GM12878 (cell line): ENCODE measurements at regions not wholly inside any gene's neighbourhood (a gene's known extent, or its start where the extent isn't known, plus 50 kb on each side); places are given as distances from the start of the nearest gene placed in this dataset.

Source experiments
- ATAC-seq: fragments of 200-7000 bp; cut with Tn5 transposase; 3 replicates; pipeline ENCODE4 v1.9.1; 2020; ENCODE audit warnings: mild to moderate bottlenecking, moderate library complexity
- BruUV-seq: library from RNA; stranded (reverse); fragments of 400-500 nt; replicated peaks from 2 replicates; lab custom pipeline; 2021; lab: Mats Ljungman, UMichigan
- CTCF ChIA-PET: fragments of 300-600 bp; sonication (Branson Sonifier 250); formaldehyde crosslinking; extraction: SDS; loops from one replicate; lab custom pipeline; 2021; ENCODE audit warnings: inconsistent platforms; lab: Yijun Ruan, JAX
- POLR2A ChIA-PET: fragments of 350-600 bp; formaldehyde crosslinking; extraction: SDS; loops from one replicate; lab custom pipeline; 2021; ENCODE audit warnings: inconsistent platforms; lab: Charles Lee
- RAD21 ChIA-PET: fragments of 300-600 bp; sonication (Branson Sonifier 250); formaldehyde crosslinking; loops from one replicate; lab custom pipeline; 2023; ENCODE audit warnings: antibody characterized with exemption; ENCODE audit not compliant: unreplicated experiment; lab: Charles Lee
- SMC1A ChIA-PET: fragments of 300-600 bp; sonication (Branson Sonifier 250); formaldehyde crosslinking; loops from one replicate; lab custom pipeline; 2023; ENCODE audit not compliant: unreplicated experiment, uncharacterized antibody; lab: Charles Lee
- DNase-seq: peaks from one replicate; pipeline ENCODE4 v3.0.0-alpha.2; 2011; ENCODE audit warnings: low read depth, low spot score
- FAIRE-seq: peaks from 3 replicates; lab custom pipeline; 2011; peaks lifted over from hg19 to GRCh38; lab: Jason Lieb, UNC
- H2AFZ ChIP-seq: 2 replicates; pipeline ENCODE4 v1.6.0; 2011; ENCODE audit warnings: low read depth, low read length, control low read depth; ENCODE audit not compliant: control insufficient read depth
- H3K27ac ChIP-seq: 2 replicates; pipeline ENCODE4 v1.5.1; 2011; ENCODE audit warnings: control low read depth; ENCODE audit not compliant: control insufficient read depth, insufficient read depth
- H3K27me3 ChIP-seq, 2 experiments: replicated peaks in 1 of 2; 2 replicates each; pipeline versions ENCODE4 v1.6.0 to v1.6.1; 2011; ENCODE audit warnings: low read length in 1 of 2; ENCODE audit not compliant: control insufficient read depth in 2 of 2, insufficient read depth in 2 of 2
- H3K36me3 ChIP-seq, 2 experiments: 2 replicates each; pipeline ENCODE4 v1.5.1; 2011; ENCODE audit warnings: low read length in 1 of 2; ENCODE audit not compliant: control insufficient read depth in 2 of 2, insufficient read depth in 2 of 2
- H3K4me1 ChIP-seq: 2 replicates; pipeline ENCODE4 v1.6.1; 2011; ENCODE audit warnings: mild to moderate bottlenecking, low read length, moderate library complexity, mixed read lengths; ENCODE audit not compliant: control insufficient read depth, insufficient read depth
- H3K4me2 ChIP-seq: 2 replicates; pipeline ENCODE4 v1.6.0; 2011; ENCODE audit warnings: control low read depth; ENCODE audit not compliant: control insufficient read depth, insufficient read depth
- H3K4me3 ChIP-seq: fragments of 200-600 bp; sonication (generic); 2 replicates; pipeline ENCODE4 v1.5.1; 2016
- H3K79me2 ChIP-seq: 2 replicates; pipeline ENCODE4 v1.6.0; 2011; ENCODE audit warnings: low read length; ENCODE audit not compliant: control insufficient read depth, insufficient read depth
- H3K9ac ChIP-seq: 2 replicates; pipeline ENCODE4 v1.8.0; 2011; ENCODE audit warnings: low read length, control low read depth, mixed read lengths; ENCODE audit not compliant: control insufficient read depth, insufficient read depth
- H3K9me3 ChIP-seq: replicated peaks from 3 replicates; pipeline ENCODE4 v1.5.1; 2011; ENCODE audit warnings: mild to moderate bottlenecking, low read length; ENCODE audit not compliant: control insufficient read depth, insufficient read depth
- H4K20me1 ChIP-seq: 2 replicates; pipeline ENCODE4 v1.6.0; 2011; ENCODE audit not compliant: control insufficient read depth, insufficient read depth
- ATF2 ChIP-seq: IDR thresholded peaks from 2 replicates; pipeline ENCODE4 v1.6.1; 2012; ENCODE audit warnings: low read length, inconsistent platforms
- ATF3 ChIP-seq: IDR thresholded peaks from 2 replicates; pipeline ENCODE4 v1.6.1; 2011; ENCODE audit warnings: low read depth, mild to moderate bottlenecking, low read length, moderate library complexity, borderline replicate concordance; ENCODE audit errors: extremely low read depth
- BACH1 ChIP-seq: fragments of 450-650 bp; IDR thresholded peaks from 2 replicates; pipeline ENCODE4 v1.6.1; 2017; ENCODE audit warnings: mild to moderate bottlenecking, borderline replicate concordance
- BCL11A ChIP-seq: IDR thresholded peaks from 2 replicates; pipeline ENCODE4 v1.6.1; 2011; ENCODE audit warnings: low read depth, low read length
- CBFB ChIP-seq: IDR thresholded peaks from 2 replicates; pipeline ENCODE4 v1.6.1; 2016; ENCODE audit warnings: antibody characterized with exemption, low read depth
- CEBPB ChIP-seq, 2 experiments: fragments of 150-350 bp in 1 of 2; IDR thresholded peaks; 2 replicates each; pipeline ENCODE4 v1.6.1; 2012 to 2014; ENCODE audit warnings: low read depth in 2 of 2, low read length in 2 of 2, borderline replicate concordance in 1 of 2, inconsistent platforms in 1 of 2
- ELK1 ChIP-seq: IDR thresholded peaks from 2 replicates; pipeline ENCODE4 v1.6.1; 2012; ENCODE audit warnings: low read depth, low read length, improper control_type of control experiment
- ESRRA ChIP-seq: IDR thresholded peaks from 2 replicates; pipeline ENCODE4 v1.6.1; 2012; ENCODE audit warnings: mild to moderate bottlenecking, low read length, improper control_type of control experiment
- IRF3 ChIP-seq: fragments of 450-650 bp; IDR thresholded peaks from 2 replicates; pipeline ENCODE4 v1.6.1; 2014; ENCODE audit warnings: mild to moderate bottlenecking
- JUND ChIP-seq: IDR thresholded peaks from 2 replicates; pipeline ENCODE4 v1.6.1; 2012; ENCODE audit warnings: low read depth, mild to moderate bottlenecking, low read length, improper control_type of control experiment, moderate library complexity
- KLF5 ChIP-seq: fragments of 450-650 bp; IDR thresholded peaks from 2 replicates; pipeline ENCODE4 v1.6.1; 2014; ENCODE audit warnings: mild to moderate bottlenecking; ENCODE audit not compliant: partially characterized antibody
- NBN ChIP-seq: fragments of 450-650 bp; IDR thresholded peaks from 2 replicates; pipeline ENCODE4 v1.6.1; 2016
- NFIC ChIP-seq: IDR thresholded peaks from 2 replicates; pipeline ENCODE4 v1.6.1; 2012; ENCODE audit warnings: low read depth, mild to moderate bottlenecking, inconsistent platforms, low read length, moderate library complexity
- NFXL1 ChIP-seq: fragments of 450-650 bp; IDR thresholded peaks from 2 replicates; pipeline ENCODE4 v1.6.1; 2017; ENCODE audit warnings: antibody characterized with exemption, mild to moderate bottlenecking, borderline replicate concordance
- NR2F1 ChIP-seq: fragments of 450-650 bp; conservative IDR thresholded peaks from 2 replicates; pipeline ENCODE4 v1.6.1; 2017; ENCODE audit warnings: mild to moderate bottlenecking
- RAD21 ChIP-seq: IDR thresholded peaks from 2 replicates; pipeline ENCODE4 v1.6.1; 2011; ENCODE audit warnings: mild to moderate bottlenecking, low read depth, low read length, moderate library complexity; ENCODE audit not compliant: insufficient read depth
- STAT1 ChIP-seq: fragments of 450-650 bp; conservative IDR thresholded peaks from 2 replicates; pipeline ENCODE4 v1.6.1; 2014; ENCODE audit warnings: antibody characterized with exemption, mild to moderate bottlenecking
- ZBTB4 ChIP-seq: fragments of 450-650 bp; formaldehyde crosslinking; IDR thresholded peaks from 2 replicates; pipeline ENCODE4 v1.4.0; 2022; ENCODE audit warnings: mild to moderate bottlenecking, moderate library complexity
- WGBS: methylation state at CpG from one replicate; pipeline ENCODE4 v1.1.6; 2016; ENCODE audit warnings: low lambda C conversion rate; ENCODE audit not compliant: insufficient replicate concordance, insufficient coverage; ENCODE audit errors: missing lambda C conversion rate; 5-methylcytosine and 5-hydroxymethylcytosine counted together
- in situ Hi-C: fragments of 300-500 bp; cut with MboI; formaldehyde crosslinking; loops from 9 replicates; pipeline ENCODE4 v1.14.3; 2018; ENCODE audit warnings: mixed read lengths
- intact Hi-C: fragments of 100-400 bp; cut with micrococcal nuclease; formaldehyde crosslinking; loops from one replicate; pipeline ENCODE4 v1.14.2; 2022; ENCODE audit not compliant: unreplicated experiment

DNA sequence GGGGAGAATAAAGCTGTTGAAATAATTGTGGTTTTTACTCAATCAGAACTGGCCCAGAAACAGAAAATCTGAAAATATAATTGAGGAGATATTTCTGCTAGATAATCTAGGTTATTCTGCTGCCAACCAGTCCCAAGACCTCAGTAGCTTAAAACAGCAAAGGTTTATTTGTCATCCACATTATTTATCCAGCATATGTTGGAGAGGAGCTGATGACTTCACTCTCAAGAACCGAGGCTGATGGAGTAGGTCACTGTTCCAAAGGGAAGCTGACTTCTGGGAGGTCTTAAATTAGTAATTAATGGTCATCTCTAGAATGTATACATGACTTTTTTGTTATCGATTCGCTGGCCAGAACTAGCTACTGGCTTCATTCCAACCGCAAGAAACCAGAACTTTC is 124.8 kb upstream of the CTNNA2 start (continued):
- TF ChIP-seq ZBTB4 (CRISPR knock-in tag) (no peak), CEBPB (IDR thresholded peaks at IDR 0.05; ENCODE audit: borderline replicate concordance in 1 of 2, low read depth in 2 of 2, low read length in 2 of 2) (no peak), KLF5 (no peak)
- TF ChIP-seq, all 136 proteins: peak for 0

DNA sequence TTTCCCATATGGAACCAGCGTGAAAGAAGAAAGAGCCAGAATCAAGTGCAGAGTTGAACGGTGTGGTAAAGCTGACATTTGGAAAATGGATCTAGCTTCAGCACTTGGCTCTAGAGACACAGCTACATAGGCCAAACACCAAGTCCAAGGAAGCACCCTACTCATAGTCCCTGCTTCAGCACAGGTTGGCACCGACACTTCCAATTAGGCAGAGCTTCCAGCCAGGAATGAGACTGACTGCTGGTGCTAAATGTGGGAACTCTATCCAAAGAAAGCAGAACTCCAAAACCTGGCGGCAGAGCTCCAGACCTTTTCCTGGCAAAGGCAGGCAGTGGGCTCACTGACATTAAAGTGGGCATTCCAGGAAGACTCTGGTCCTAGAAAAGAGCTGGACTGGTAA is 125.4 kb upstream of the CTNNA2 start:
- Histone ChIP-seq H2AFZ (no peak overlapping the region), H3K79me2 (no peaks in the 10 kb centered on the region), H3K9me3 (no peaks in the 10 kb centered on the region), H4K20me1 (no peaks in the 10 kb centered on the region), H3K27me3 (no peaks in the 10 kb centered on the region), H3K4me1 (no peaks in the 10 kb centered on the region), H3K27ac (no peak overlapping the region), H3K4me2 (no peak overlapping the region), H3K4me3 (no peak overlapping the region), H3K9ac (no peak overlapping the region), H3K36me3 (no peaks in the 10 kb centered on the region)
- intact Hi-C loops (no loop called here), in situ Hi-C loops (no loop called here)
- BruUV-seq: no TSS peak
- POLR2A ChIA-PET: no interaction called here
- DNase-seq: no peak
- RAD21 ChIA-PET: no interaction called here
- 33% methylated on average over 4 of the region's 4 CpGs for WGBS
- no peak for FAIRE-seq
- ATAC-seq: no peak
- SMC1A ChIA-PET: no interaction called here
- CTCF ChIA-PET: no interaction called here
- TF ChIP-seq ESRRA: no peak
- TF ChIP-seq NFIC: no peak
- TF ChIP-seq BCL11A: no peak
- TF ChIP-seq ATF2: no peak
- TF ChIP-seq STAT1: no peak
- no peak for TF ChIP-seq CBFB
- TF ChIP-seq IRF3: no peak
- no peak for TF ChIP-seq JUND
- no peak for TF ChIP-seq NBN
- TF ChIP-seq NR2F1: no peak
- no peak for TF ChIP-seq RAD21
- TF ChIP-seq NFXL1: no peak
- no peak for TF ChIP-seq ELK1
- no peak for TF ChIP-seq BACH1
- no peak for TF ChIP-seq ATF3
